H1 (cell line): ENCODE measurements at regions not wholly inside any gene's neighbourhood (a gene's known extent, or its start where the extent isn't known, plus 50 kb on each side); places are given as distances from the start of the nearest gene placed in this dataset.

Experiments
- CTCF ChIA-PET: fragments of 300-600 bp; sonication (Branson Sonifier 250); formaldehyde crosslinking; loops from one replicate; lab custom pipeline; 2021; ENCODE audit not compliant: partially characterized antibody; lab: Charles Lee
- POLR2A ChIA-PET: fragments of 300-600 bp; sonication (Branson Sonifier 250); formaldehyde crosslinking; loops from one replicate; lab custom pipeline; 2021; ENCODE audit warnings: inconsistent platforms; ENCODE audit not compliant: partially characterized antibody; lab: Charles Lee
- DNase-seq, 2 experiments: peaks; one replicate each; pipeline versions ENCODE4 v3.0.0 to v3.0.0-alpha.2; 2010 to 2022; ENCODE audit warnings: low spot score in 2 of 2, low read depth in 1 of 2, mixed read lengths in 1 of 2
- FAIRE-seq: peaks from 2 replicates; lab custom pipeline; 2011; peaks lifted over from hg19 to GRCh38; lab: Jason Lieb, UNC
- H2AFZ ChIP-seq: 2 replicates; pipeline ENCODE4 v1.8.1; 2012; ENCODE audit warnings: low read length, inconsistent platforms
- H2AK5ac ChIP-seq: 2 replicates; pipeline ENCODE4 v1.6.1; 2013; ENCODE audit warnings: low read depth, low read length
- H2BK120ac ChIP-seq: replicated peaks from 2 replicates; pipeline ENCODE3; 2013; ENCODE audit warnings: low read depth, low read length, inconsistent platforms
- H2BK12ac ChIP-seq: 2 replicates; pipeline ENCODE4 v1.6.1; 2013; ENCODE audit warnings: low read depth, low read length
- H2BK15ac ChIP-seq: 2 replicates; pipeline ENCODE4 v1.6.1; 2013; ENCODE audit warnings: low read length
- H2BK20ac ChIP-seq: 2 replicates; pipeline ENCODE4 v1.6.1; 2013; ENCODE audit warnings: low read length
- H2BK5ac ChIP-seq: 2 replicates; pipeline ENCODE4 v1.6.1; 2013; ENCODE audit warnings: low read depth, low read length
- H3K14ac ChIP-seq: 2 replicates; pipeline ENCODE4 v1.6.1; 2013; ENCODE audit warnings: inconsistent platforms; ENCODE audit not compliant: insufficient read length
- H3K18ac ChIP-seq: 2 replicates; pipeline ENCODE4 v1.6.1; 2013; ENCODE audit warnings: low read length; ENCODE audit errors: extremely low read depth
- H3K23ac ChIP-seq: 2 replicates; pipeline ENCODE4 v1.6.1; 2013; ENCODE audit warnings: inconsistent platforms; ENCODE audit not compliant: insufficient read length
- H3K23me2 ChIP-seq: 2 replicates; pipeline ENCODE4 v1.6.1; 2013; ENCODE audit warnings: low read depth, low read length
- H3K27ac ChIP-seq: 2 replicates; pipeline ENCODE4 v1.6.1; 2011; ENCODE audit warnings: low read depth, low read length, inconsistent platforms
- H3K27me3 ChIP-seq, 4 experiments: replicated peaks in 1 of 4; 1 replicate in 1 of 4; 2 replicates in 3 of 4; pipeline versions ENCODE4 v1.6.1 to v1.8.1; 2011 to 2013; ENCODE audit warnings: low read length in 3 of 4, mild to moderate bottlenecking in 3 of 4, inconsistent platforms in 2 of 4, mixed read lengths in 2 of 4, moderate library complexity in 1 of 4; ENCODE audit not compliant: control insufficient read depth in 3 of 4, insufficient read depth in 3 of 4; ENCODE audit errors: extremely low read depth in 1 of 4
- H3K36me3 ChIP-seq, 4 experiments: 2 replicates each; pipeline versions ENCODE4 v1.6.1 to v1.8.1; 2011 to 2013; ENCODE audit warnings: mild to moderate bottlenecking in 4 of 4, low read length in 3 of 4, moderate library complexity in 2 of 4, control low read depth in 1 of 4, inconsistent platforms in 1 of 4; ENCODE audit not compliant: insufficient read depth in 4 of 4, control insufficient read depth in 2 of 4
- H3K4ac ChIP-seq: replicated peaks from 2 replicates; pipeline ENCODE3; 2013; ENCODE audit warnings: low read length, low read depth, mixed read lengths, inconsistent platforms; ENCODE audit not compliant: insufficient read length
- H3K4me1 ChIP-seq, 4 experiments: replicated peaks in 1 of 4; 1 replicate in 1 of 4; 2 replicates in 3 of 4; pipeline versions ENCODE4 v1.6.1 to v1.8.1; 2011 to 2013; ENCODE audit warnings: low read length in 3 of 4, inconsistent platforms in 2 of 4, mixed read lengths in 1 of 4; ENCODE audit not compliant: insufficient read depth in 4 of 4, control insufficient read depth in 3 of 4
- H3K4me2 ChIP-seq, 2 experiments: 2 replicates each; pipeline versions ENCODE4 v1.6.1 to v1.8.1; 2011 to 2013; ENCODE audit warnings: low read depth in 2 of 2, low read length in 2 of 2, control low read depth in 1 of 2, inconsistent platforms in 1 of 2, mild to moderate bottlenecking in 1 of 2; ENCODE audit not compliant: insufficient read depth in 1 of 2
- H3K4me3 ChIP-seq, 4 experiments: fragments of 200-600, 300-600 bp in 1 of 4; sonication (generic), shearing (Covaris generic), sonication (Bioruptor Twin) in 1 of 4; 2 replicates each; pipeline versions ENCODE4 v1.5.1 to v1.8.1; 2011 to 2016; ENCODE audit warnings: low read length in 4 of 4, low read depth in 3 of 4, control low read depth in 2 of 4, inconsistent platforms in 2 of 4, mild to moderate bottlenecking in 2 of 4, mixed read lengths in 1 of 4, moderate library complexity in 1 of 4; ENCODE audit not compliant: insufficient read depth in 2 of 4; ENCODE audit errors: extremely low read depth in 1 of 4
- H3K56ac ChIP-seq: replicated peaks from 2 replicates; pipeline ENCODE3; 2013; ENCODE audit warnings: low read depth, mild to moderate bottlenecking, mixed read lengths, low read length, inconsistent platforms; ENCODE audit not compliant: insufficient read length
- H3K79me1 ChIP-seq: 2 replicates; pipeline ENCODE4 v1.6.1; 2013; ENCODE audit warnings: low read depth, low read length, control low read depth
- H3K79me2 ChIP-seq, 2 experiments: 2 replicates each; pipeline versions ENCODE4 v1.6.1 to v1.8.1; 2012 to 2013; ENCODE audit warnings: low read length in 2 of 2, mild to moderate bottlenecking in 2 of 2, inconsistent platforms in 1 of 2; ENCODE audit not compliant: insufficient read depth in 2 of 2, control insufficient read depth in 1 of 2
- H3K9ac ChIP-seq, 4 experiments: replicated peaks in 1 of 4; 1 replicate in 1 of 4; 2 replicates in 3 of 4; pipeline versions ENCODE4 v1.6.1 to v1.8.1; 2011 to 2013; ENCODE audit warnings: low read depth in 3 of 4, low read length in 3 of 4, control low read depth in 2 of 4, mild to moderate bottlenecking in 2 of 4, moderate library complexity in 2 of 4, inconsistent platforms in 1 of 4; ENCODE audit errors: extremely low read depth in 1 of 4
- H3K9me3 ChIP-seq, 2 experiments: 2 replicates each; pipeline versions ENCODE4 v1.6.1 to v1.8.1; 2012 to 2013; ENCODE audit warnings: mild to moderate bottlenecking in 2 of 2, moderate library complexity in 2 of 2, control low read depth in 1 of 2, inconsistent platforms in 1 of 2, low read depth in 1 of 2, low read length in 1 of 2, mixed read lengths in 1 of 2; ENCODE audit not compliant: insufficient read depth in 2 of 2
- H4K20me1 ChIP-seq, 2 experiments: replicated peaks in 1 of 2; 2 replicates each; pipeline versions ENCODE3 to v1.8.1; 2011 to 2013; ENCODE audit warnings: inconsistent platforms in 2 of 2, low read length in 2 of 2, mild to moderate bottlenecking in 1 of 2; ENCODE audit not compliant: insufficient read depth in 2 of 2, control insufficient read depth in 1 of 2
- H4K5ac ChIP-seq: 2 replicates; pipeline ENCODE4 v1.6.1; 2013; ENCODE audit warnings: low read length, low read depth, mixed read lengths, inconsistent platforms; ENCODE audit not compliant: insufficient read length
- H4K8ac ChIP-seq: 2 replicates; pipeline ENCODE4 v1.8.0; 2013; ENCODE audit warnings: mild to moderate bottlenecking, moderate library complexity, low read length, inconsistent platforms; ENCODE audit not compliant: insufficient read depth; ENCODE audit errors: extremely low read depth
- H4K91ac ChIP-seq: replicated peaks from 2 replicates; pipeline ENCODE3; 2013; ENCODE audit warnings: low read length, mixed read lengths, inconsistent platforms; ENCODE audit not compliant: insufficient read length
- BACH1 ChIP-seq: IDR thresholded peaks from 2 replicates; pipeline ENCODE4 v1.6.1; 2012; ENCODE audit warnings: low read length, improper control_type of control experiment
- JUND ChIP-seq: IDR thresholded peaks from 2 replicates; pipeline ENCODE4 v1.6.1; 2011; ENCODE audit warnings: mild to moderate bottlenecking, improper control_type of control experiment, low read length
- MAFK ChIP-seq: IDR thresholded peaks from 2 replicates; pipeline ENCODE4 v1.6.1; 2012; ENCODE audit warnings: low read depth, mild to moderate bottlenecking, improper control_type of control experiment, low read length
- RAD21 ChIP-seq, 2 experiments: IDR thresholded peaks in 1 of 2; conservative IDR thresholded peaks in 1 of 2; 2 replicates each; pipeline ENCODE4 v1.6.1; 2011; ENCODE audit warnings: low read depth in 2 of 2, low read length in 2 of 2, improper control_type of control experiment in 1 of 2, inconsistent platforms in 1 of 2, mild to moderate bottlenecking in 1 of 2, moderate library complexity in 1 of 2
- WGBS, 2 experiments: shearing (Covaris generic) in 1 of 2; methylation state at CpG; one replicate each; pipeline versions ENCODE4 v1.1.6 to v1.1.7; 2013 to 2015; ENCODE audit warnings: low lambda C conversion rate in 2 of 2, mixed read lengths in 2 of 2, inconsistent platforms in 1 of 2, low coverage in 1 of 2, missing lambda C conversion rate in 1 of 2; ENCODE audit not compliant: insufficient replicate concordance in 2 of 2, insufficient coverage in 1 of 2, insufficient read length in 1 of 2; ENCODE audit errors: extremely low coverage in 1 of 2, missing lambda C conversion rate in 1 of 2; 5-methylcytosine and 5-hydroxymethylcytosine counted together

- H2AFZ ChIP-seq, result no peak overlapping the region
- no peaks in the 10 kb centered on the region for H3K79me1 ChIP-seq
- no peak overlapping the region for H2BK20ac ChIP-seq
- FAIRE-seq (no peak), DNase-seq (no peak)
- ChIA-PET CTCF (interaction anchor here (1.2 kb wide), 1 partner anchor 139 kb away, joined by 3 read pairs; no protein-coding TSS in a partner anchor), POLR2A (no interaction called here)
- H4K8ac ChIP-seq, result no peak overlapping the region
- no peak overlapping the region for H3K23ac ChIP-seq
- H3K4me3 ChIP-seq, result no peak overlapping the region
- H4K5ac ChIP-seq, result no peak overlapping the region
- no peak overlapping the region for H4K91ac ChIP-seq
- H3K9ac ChIP-seq, result no peak overlapping the region
- H3K4me1 ChIP-seq, result no peaks in the 10 kb centered on the region
- H3K36me3 ChIP-seq, result no peaks in the 10 kb centered on the region
- no peaks in the 10 kb centered on the region for H3K79me2 ChIP-seq
- H2BK120ac ChIP-seq, result no peak overlapping the region
- H3K27ac ChIP-seq, result no peak overlapping the region
- H2BK15ac ChIP-seq, result no peak overlapping the region
- no peaks in the 10 kb centered on the region for H3K27me3 ChIP-seq
- no peaks in the 10 kb centered on the region for H3K23me2 ChIP-seq
- H3K4ac ChIP-seq, result no peak overlapping the region
- no peak overlapping the region for H3K14ac ChIP-seq
- H2BK5ac ChIP-seq, result no peak overlapping the region
- H3K56ac ChIP-seq, result no peak overlapping the region
- 90% methylated on average over 1 of the region's 1 CpG; no CpG with 5 or more reads in 1 of the 2 experiments for WGBS, 2 experiments
- no peaks in the 10 kb centered on the region for H4K20me1 ChIP-seq
- no peak overlapping the region for H3K4me2 ChIP-seq
- no peaks in the 10 kb centered on the region for H3K9me3 ChIP-seq
- no peak for TF ChIP-seq MAFK
- TF ChIP-seq JUND, result no peak
- TF ChIP-seq BACH1, result no peak
- TF ChIP-seq RAD21 (IDR thresholded peaks at IDR 0.05 in 1 of 2, conservative IDR thresholded peaks at IDR 0.05 in 1 of 2; ENCODE audit: low read depth in 2 of 2, low read length in 2 of 2), result no peak
- H2BK12ac ChIP-seq, result no peak overlapping the region
- no peak overlapping the region for H3K18ac ChIP-seq
- no peak overlapping the region for H2AK5ac ChIP-seq
Measured at GRCh38 chr4:74642006-74642405, 152.3 kb downstream of the BTC start.
